Activated T-helper 2 cell treated with anti-CD3 and anti-CD28 coated beads, Interferon-gamma antibody, Interleukin-2, Interleukin-4, amounts not matched to agents 10 μg/mL and 5 μg/mL and 100 μg/mL, durations not matched to agents 14 hours and 24 hours and 36 hours (primary cell): ENCODE measurements at regions not wholly inside any gene's neighbourhood (a gene's known extent, or its start where the extent isn't known, plus 50 kb on each side); places are given as distances from the start of the nearest gene placed in this dataset.

Experiments
- DNase-seq: peaks from one replicate; pipeline ENCODE4 v3.0.0; 2021; ENCODE audit warnings: low spot score
- H3K27ac Mint-ChIP-seq: one replicate; pipeline ENCODE4 v1.8.0; 2021; ENCODE audit warnings: mixed read lengths
- H3K27me3 Mint-ChIP-seq: one replicate; pipeline ENCODE4 v1.8.0; 2021; ENCODE audit warnings: low read depth, mixed read lengths
- H3K36me3 Mint-ChIP-seq: one replicate; pipeline ENCODE4 v1.8.0; 2021; ENCODE audit warnings: low read depth, mixed read lengths
- H3K4me1 Mint-ChIP-seq: one replicate; pipeline ENCODE4 v1.8.0; 2021; ENCODE audit warnings: low read depth, mixed read lengths
- H3K4me3 Mint-ChIP-seq: one replicate; pipeline ENCODE4 v1.8.0; 2021; ENCODE audit warnings: low read depth, mild to moderate bottlenecking, moderate library complexity, mixed read lengths
- H3K9me3 Mint-ChIP-seq: one replicate; pipeline ENCODE4 v1.8.0; 2021; ENCODE audit warnings: mixed read lengths
- intact Hi-C: fragments of 100-400 bp; cut with micrococcal nuclease; formaldehyde crosslinking; loops from one replicate; pipeline ENCODE4 v1.15.1; 2023

- no peak for DNase-seq
- peaks cover 4% of the 10 kb centered on the region for H3K9me3 Mint-ChIP-seq
- no peaks in the 10 kb centered on the region for H3K27me3 Mint-ChIP-seq
- H3K36me3 Mint-ChIP-seq, result no peaks in the 10 kb centered on the region
- no peak overlapping the region for H3K4me3 Mint-ChIP-seq
- no peak overlapping the region for H3K27ac Mint-ChIP-seq
- no peaks in the 10 kb centered on the region for H3K4me1 Mint-ChIP-seq
- intact Hi-C loops, result no loop called here
Observed at GRCh38 chr3:164640591-164640990, 437.7 kb downstream of the SI start.

DNA sequence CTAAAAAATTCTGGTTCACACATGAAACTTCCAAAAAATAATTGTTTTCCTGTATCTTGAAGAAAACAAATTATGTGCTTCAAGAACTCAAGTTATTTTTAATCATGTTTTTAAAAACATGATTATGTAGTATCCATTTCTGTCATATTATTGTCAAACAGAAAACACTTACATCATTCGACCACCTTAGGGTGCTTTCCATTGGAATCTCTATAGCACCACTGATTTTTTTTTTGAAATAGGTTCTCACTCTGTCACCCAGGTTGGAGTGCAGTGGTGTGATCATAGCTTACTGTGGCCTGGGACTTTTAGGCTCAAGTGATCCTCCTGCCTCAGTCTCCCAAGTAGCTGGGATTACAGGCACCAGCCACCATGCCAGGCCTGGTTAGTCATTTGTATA, 457.3 kb downstream of the SI start:
- H3K4me1 Mint-ChIP-seq, result no peaks in the 10 kb centered on the region
- intact Hi-C loops, result no loop called here
- no peaks in the 10 kb centered on the region for H3K27me3 Mint-ChIP-seq
- no peak overlapping the region for H3K27ac Mint-ChIP-seq
- DNase-seq, result no peak
- no peaks in the 10 kb centered on the region for H3K36me3 Mint-ChIP-seq
- H3K9me3 Mint-ChIP-seq, result peaks cover 7% of the 10 kb centered on the region
- H3K4me3 Mint-ChIP-seq, result no peak overlapping the region

GRCh38 chr3:164620423-164620822, 457.9 kb downstream of the SI start:
- Mint-ChIP-seq H3K9me3 (peaks cover 7% of the 10 kb centered on the region), H3K36me3 (no peaks in the 10 kb centered on the region), H3K4me3 (no peak overlapping the region), H3K27me3 (no peaks in the 10 kb centered on the region), H3K27ac (no peak overlapping the region), H3K4me1 (no peaks in the 10 kb centered on the region)
- intact Hi-C loops, result no loop called here
- no peak for DNase-seq

DNA sequence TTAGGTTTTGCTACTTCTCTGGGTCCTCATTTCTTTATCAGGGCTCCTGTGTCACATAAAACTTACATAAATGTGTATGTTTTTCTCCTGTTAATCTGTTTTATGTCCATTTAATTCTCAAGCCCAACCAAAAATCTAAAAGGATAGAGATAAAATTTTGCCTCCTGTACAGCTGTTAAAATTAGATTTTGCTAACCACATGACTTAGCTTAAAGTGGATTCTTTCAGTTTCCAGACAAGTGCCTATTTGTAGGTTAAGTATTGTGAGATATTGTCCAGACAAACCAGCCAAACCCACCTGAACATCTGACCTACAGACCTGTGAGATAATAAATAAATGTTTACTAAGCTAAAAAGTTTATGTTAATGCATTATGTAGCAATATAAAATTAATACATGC, 465.5 kb downstream of the SI start:
- H3K9me3 Mint-ChIP-seq, result peaks cover 10% of the 10 kb centered on the region
- H3K36me3 Mint-ChIP-seq, result no peaks in the 10 kb centered on the region

DNA sequence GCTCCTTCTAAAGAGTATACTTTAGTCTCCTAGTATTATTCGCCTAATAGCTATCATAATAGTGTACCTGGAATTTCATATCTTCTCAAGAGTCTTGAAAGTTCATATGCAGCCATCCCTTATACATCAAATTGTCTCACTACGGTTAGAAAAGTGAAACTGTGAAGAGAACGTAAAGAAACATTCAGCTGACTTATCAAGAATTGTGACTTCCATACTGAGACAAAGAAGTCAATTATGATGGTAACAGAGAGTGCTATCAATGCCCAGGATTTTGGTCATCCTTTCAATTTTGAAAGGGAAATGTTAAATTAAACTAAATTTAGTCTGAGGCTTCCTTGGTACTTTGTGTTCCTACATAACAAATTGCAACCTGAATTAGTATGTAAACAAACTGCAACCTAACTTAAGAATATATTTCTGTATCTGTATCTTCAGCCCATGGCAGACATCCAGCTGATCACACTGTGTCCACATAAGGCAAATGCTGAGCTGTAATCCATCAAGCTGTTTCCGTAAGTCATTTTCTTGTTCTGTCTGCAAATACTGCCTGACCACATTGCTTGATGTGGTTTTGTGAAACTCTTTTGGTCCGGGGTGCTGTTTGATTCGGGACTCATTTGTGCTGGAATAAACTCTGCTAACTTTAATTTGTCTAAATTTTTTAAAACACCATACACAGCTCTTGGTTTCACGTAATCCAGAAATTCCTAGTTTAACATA, 469.6 kb downstream of the SI start:
- no peak overlapping the region for H3K4me3 Mint-ChIP-seq
- H3K9me3 Mint-ChIP-seq, result peaks cover 9% of the 10 kb centered on the region
- DNase-seq, result no peak
- H3K36me3 Mint-ChIP-seq, result no peaks in the 10 kb centered on the region
- no peaks in the 10 kb centered on the region for H3K27me3 Mint-ChIP-seq
- H3K4me1 Mint-ChIP-seq, result no peaks in the 10 kb centered on the region
- H3K27ac Mint-ChIP-seq, result no peak overlapping the region
- intact Hi-C loops, result no loop called here

More for the DNA sequence above, 465.5 kb downstream of the SI start:
- H3K27ac Mint-ChIP-seq, result no peak overlapping the region
- DNase-seq, result no peak
- H3K27me3 Mint-ChIP-seq, result no peaks in the 10 kb centered on the region
- intact Hi-C loops, result no loop called here
- no peaks in the 10 kb centered on the region for H3K4me1 Mint-ChIP-seq
- H3K4me3 Mint-ChIP-seq, result no peak overlapping the region

- no peaks in the 10 kb centered on the region for H3K27me3 Mint-ChIP-seq
Observed at GRCh38 chr3:164604687-164605086, 473.6 kb downstream of the SI start.

GRCh38 chr3:164577667-164578210, 500.6 kb downstream of the SI start:
- H3K4me1 Mint-ChIP-seq, result no peaks in the 10 kb centered on the region
- H3K27ac Mint-ChIP-seq, result no peak overlapping the region
- H3K36me3 Mint-ChIP-seq, result no peaks in the 10 kb centered on the region
- H3K27me3 Mint-ChIP-seq, result no peaks in the 10 kb centered on the region
- peaks cover 20% of the 10 kb centered on the region for H3K9me3 Mint-ChIP-seq
- H3K4me3 Mint-ChIP-seq, result no peak overlapping the region
- intact Hi-C loops, result no loop called here
- no peak for DNase-seq

More at GRCh38 chr3:164604687-164605086, 473.6 kb downstream of the SI start:
- no peak overlapping the region for H3K4me3 Mint-ChIP-seq
- no peaks in the 10 kb centered on the region for H3K4me1 Mint-ChIP-seq
- intact Hi-C loops, result no loop called here
- no peak for DNase-seq
- no peak overlapping the region for H3K27ac Mint-ChIP-seq
- peaks cover 13% of the 10 kb centered on the region for H3K9me3 Mint-ChIP-seq
- no peaks in the 10 kb centered on the region for H3K36me3 Mint-ChIP-seq

- Mint-ChIP-seq H3K9me3 (peaks cover 25% of the 10 kb centered on the region), H3K4me1 (no peaks in the 10 kb centered on the region)
- intact Hi-C loops, result no loop called here
Observed at GRCh38 chr3:164572436-164572835, 505.9 kb downstream of the SI start.

GRCh38 chr3:164550857-164551256, 527.4 kb downstream of the SI start:
- no peaks in the 10 kb centered on the region for H3K27me3 Mint-ChIP-seq

More at GRCh38 chr3:164572436-164572835, 505.9 kb downstream of the SI start:
- Mint-ChIP-seq H3K4me3 (no peak overlapping the region), H3K36me3 (no peaks in the 10 kb centered on the region), H3K27me3 (no peaks in the 10 kb centered on the region), H3K27ac (no peak overlapping the region)
- DNase-seq, result no peak

GRCh38 chr3:164539215-164539614, 539.1 kb downstream of the SI start:
- intact Hi-C loops, result no loop called here
- no peak overlapping the region for H3K27ac Mint-ChIP-seq
- DNase-seq, result no peak
- H3K27me3 Mint-ChIP-seq, result no peaks in the 10 kb centered on the region
- no peaks in the 10 kb centered on the region for H3K36me3 Mint-ChIP-seq
- H3K9me3 Mint-ChIP-seq, result peaks cover 18% of the 10 kb centered on the region
- no peaks in the 10 kb centered on the region for H3K4me1 Mint-ChIP-seq
- no peak overlapping the region for H3K4me3 Mint-ChIP-seq

More at GRCh38 chr3:164550857-164551256, 527.4 kb downstream of the SI start:
- Mint-ChIP-seq H3K36me3 (no peaks in the 10 kb centered on the region), H3K9me3 (peaks cover 27% of the 10 kb centered on the region), H3K27ac (no peak overlapping the region), H3K4me1 (no peaks in the 10 kb centered on the region), H3K4me3 (no peak overlapping the region)
- DNase-seq, result no peak
- intact Hi-C loops, result no loop called here

DNA sequence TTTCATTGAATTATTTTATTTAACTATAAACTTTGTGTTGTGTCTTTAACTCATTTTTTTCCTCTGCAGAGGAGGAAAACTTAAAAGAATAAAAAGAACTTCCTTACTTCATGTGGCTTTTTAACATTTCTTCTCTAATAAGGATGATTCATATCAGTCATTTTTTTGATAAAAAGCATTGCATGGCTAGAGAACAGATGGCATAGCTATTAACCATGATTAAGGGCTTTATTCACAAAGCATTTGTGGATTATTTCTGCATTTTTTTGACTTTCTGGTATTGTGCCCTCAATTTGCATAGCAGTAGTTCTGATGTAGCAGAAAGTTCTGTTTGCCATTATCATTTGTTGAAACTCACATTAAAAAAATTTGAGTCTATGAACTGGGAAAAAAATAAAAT, 540.8 kb downstream of the SI start:
- Mint-ChIP-seq H3K36me3 (no peaks in the 10 kb centered on the region), H3K4me3 (no peak overlapping the region), H3K4me1 (no peaks in the 10 kb centered on the region), H3K27me3 (no peaks in the 10 kb centered on the region), H3K27ac (no peak overlapping the region), H3K9me3 (peaks cover 18% of the 10 kb centered on the region)
- intact Hi-C loops, result no loop called here
- no peak for DNase-seq

DNA sequence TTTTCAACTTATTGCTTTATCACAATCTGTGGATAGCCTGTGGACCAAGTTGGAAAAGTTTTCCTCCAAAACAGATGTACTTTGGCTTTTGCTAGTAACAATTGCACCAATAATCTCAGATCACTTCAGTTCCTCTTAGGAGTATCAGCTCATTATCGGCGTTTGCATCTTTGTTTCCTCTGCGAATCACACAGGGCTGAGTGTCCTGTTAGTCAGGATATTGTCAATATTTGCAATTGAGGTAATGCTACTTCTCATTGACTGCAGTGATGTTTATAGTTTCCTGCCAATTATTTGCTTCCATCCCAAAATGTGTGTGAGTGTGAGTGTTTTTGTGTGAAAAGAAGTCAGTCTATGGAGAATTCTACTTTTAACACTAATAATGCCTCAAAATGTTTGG, 545.0 kb downstream of the SI start:
- Mint-ChIP-seq H3K27me3 (no peaks in the 10 kb centered on the region), H3K4me3 (no peak overlapping the region), H3K9me3 (no peaks in the 10 kb centered on the region), H3K4me1 (no peaks in the 10 kb centered on the region), H3K36me3 (no peaks in the 10 kb centered on the region), H3K27ac (no peak overlapping the region)
- DNase-seq, result no peak
- intact Hi-C loops, result no loop called here

- no peak overlapping the region for H3K27ac Mint-ChIP-seq
- peaks cover 21% of the 10 kb centered on the region for H3K9me3 Mint-ChIP-seq
- intact Hi-C loops, result no loop called here
- H3K4me3 Mint-ChIP-seq, result no peak overlapping the region
- H3K36me3 Mint-ChIP-seq, result no peaks in the 10 kb centered on the region
- no peaks in the 10 kb centered on the region for H3K27me3 Mint-ChIP-seq
- DNase-seq, result no peak
- no peaks in the 10 kb centered on the region for H3K4me1 Mint-ChIP-seq
Observed at GRCh38 chr3:164526250-164526649, 552.0 kb downstream of the SI start.
